NCI-H1694 (cell line): ENCODE measurements at regions not wholly inside any gene's neighbourhood (a gene's known extent, or its start where the extent isn't known, plus 50 kb on each side); places are given as distances from the start of the nearest gene placed in this dataset.
"Not testable (repeated sequence)": the region's sequence is repeated elsewhere in the genome, so short reads cannot be mapped to it uniquely, and the experiment has no call there.

ENCODE experiments used
- DNase-seq: peaks from one replicate; lab custom pipeline; 2025; lab: John Stamatoyannopoulos, UW

GRCh38 chr15:58357529-58358476 lies 74.0 kb upstream of the LIPC start:
- DNase-seq, result no peak

DNA sequence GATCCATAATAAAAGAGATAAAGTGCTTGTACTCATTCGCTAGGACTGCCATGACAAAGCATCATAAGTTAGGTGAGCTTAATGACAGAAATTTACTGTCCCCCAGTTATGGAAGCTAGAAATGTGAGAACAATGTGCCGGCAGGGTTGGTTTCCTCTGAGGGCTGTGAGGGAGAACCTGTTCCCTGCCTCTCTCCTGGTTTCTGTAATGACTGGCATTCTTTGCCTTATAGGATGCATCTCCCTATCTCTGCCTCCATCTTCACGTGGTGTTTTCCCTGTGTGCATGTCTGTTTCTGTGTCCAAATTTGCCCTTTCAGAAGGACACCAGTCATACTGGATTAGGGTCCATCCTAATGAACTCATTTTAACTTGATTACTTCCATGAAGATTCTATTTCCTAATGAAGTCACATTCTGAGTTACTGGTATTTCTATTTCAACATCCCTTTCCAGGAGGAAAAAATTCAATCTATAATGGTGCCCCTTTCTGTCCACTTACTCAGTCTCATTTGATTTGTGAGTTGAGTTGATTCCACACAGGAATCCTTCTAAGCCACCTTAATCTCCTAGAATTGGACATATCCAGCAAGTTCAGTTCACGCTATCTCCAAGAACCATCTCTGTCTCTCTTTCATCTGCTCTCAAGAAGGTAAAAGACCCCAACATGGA lies 71.2 kb upstream of the LIPC start:
- DNase-seq, result no peak

GRCh38 chr15:58361273-58361759 lies 70.5 kb upstream of the LIPC start:
- no peak for DNase-seq

DNA sequence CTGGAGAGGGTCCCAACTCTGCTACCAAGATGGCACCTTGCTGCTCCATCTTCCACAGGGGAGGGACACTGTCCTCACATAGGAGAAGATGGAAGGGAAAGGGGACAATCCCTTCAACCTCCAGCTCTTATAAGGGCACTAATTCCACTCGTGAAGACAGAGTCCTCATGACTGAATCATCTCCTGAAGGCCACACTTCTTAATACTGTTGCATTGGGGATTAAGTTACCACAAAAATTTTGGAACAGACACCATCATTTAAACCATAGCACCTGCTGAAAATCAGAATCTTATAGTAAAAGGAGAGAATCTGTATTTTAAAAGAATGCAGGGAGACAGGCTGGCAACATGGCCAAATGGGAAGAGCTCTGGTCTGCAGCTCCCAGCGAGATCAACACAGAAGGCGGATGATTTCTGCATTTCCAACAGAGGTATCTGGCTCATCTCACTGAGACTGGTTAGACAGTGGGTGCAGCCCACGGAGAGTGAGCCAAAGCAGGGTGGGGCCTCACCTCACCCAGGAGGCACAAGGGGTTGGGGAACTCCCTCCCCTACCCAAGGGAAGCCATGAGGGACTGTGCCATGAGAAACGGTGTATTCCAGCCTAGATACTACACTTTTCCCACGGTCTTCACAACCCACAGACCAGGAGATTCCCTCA lies 69.4 kb upstream of the LIPC start:
- no peak for DNase-seq

DNA sequence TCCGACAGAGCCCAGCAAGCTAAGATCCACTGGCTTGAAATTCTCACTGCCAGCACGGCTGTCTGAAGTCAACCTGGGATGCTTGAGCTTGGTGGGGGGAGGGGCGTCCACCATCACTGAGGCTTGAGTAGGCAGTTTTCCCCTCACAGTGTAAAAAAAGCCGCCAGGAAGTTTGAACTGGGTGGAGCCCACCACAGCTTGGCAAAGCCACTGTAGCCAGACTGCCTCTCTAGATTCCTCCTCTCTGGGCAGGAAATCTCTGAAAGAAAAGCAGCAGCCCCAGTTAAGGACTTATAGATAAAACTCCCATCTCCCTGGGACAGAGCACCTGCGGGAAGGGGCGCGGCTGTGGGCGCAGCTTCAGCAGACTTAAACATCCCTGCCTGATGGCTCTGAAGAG lies 68.7 kb upstream of the LIPC start:
- DNase-seq, result not testable (repeated sequence)

GRCh38 chr15:58363673-58364072 lies 68.1 kb upstream of the LIPC start:
- not testable (repeated sequence) for DNase-seq

DNA sequence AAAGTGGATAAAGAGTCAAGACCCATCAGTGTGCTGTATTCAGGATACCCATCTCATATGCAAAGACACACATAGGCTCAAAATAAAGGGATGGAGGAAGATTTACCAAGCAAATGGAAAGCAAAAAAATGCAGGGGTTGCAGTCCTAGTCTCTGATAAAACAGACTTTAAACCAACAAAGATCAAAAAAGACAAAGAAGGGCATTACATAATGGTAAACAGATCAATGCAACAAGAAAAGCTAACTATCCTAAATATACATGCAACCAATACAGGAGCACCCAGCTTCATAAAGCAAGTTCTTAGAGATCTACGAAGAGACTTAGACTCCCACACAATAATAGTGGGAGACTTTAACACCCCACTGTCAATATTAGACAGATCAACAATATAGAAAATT lies 66.7 kb upstream of the LIPC start:
- DNase-seq, result not testable (repeated sequence)

- no peak for DNase-seq
Observed at GRCh38 chr15:58369261-58369701, 62.5 kb upstream of the LIPC start.

GRCh38 chr15:58369956-58370355 lies 61.8 kb upstream of the LIPC start:
- DNase-seq, result no peak

- no peak for DNase-seq
Observed at GRCh38 chr15:58374147-58374546, 57.6 kb upstream of the LIPC start.

- DNase-seq, result no peak
Observed at GRCh38 chr15:58377193-58377592, 54.6 kb upstream of the LIPC start.

- no peak for DNase-seq
Observed at GRCh38 chr15:58378241-58379085, 53.3 kb upstream of the LIPC start.

- DNase-seq, result not testable (repeated sequence)
Observed at GRCh38 chr15:58379454-58379853, 52.3 kb upstream of the LIPC start.

DNA sequence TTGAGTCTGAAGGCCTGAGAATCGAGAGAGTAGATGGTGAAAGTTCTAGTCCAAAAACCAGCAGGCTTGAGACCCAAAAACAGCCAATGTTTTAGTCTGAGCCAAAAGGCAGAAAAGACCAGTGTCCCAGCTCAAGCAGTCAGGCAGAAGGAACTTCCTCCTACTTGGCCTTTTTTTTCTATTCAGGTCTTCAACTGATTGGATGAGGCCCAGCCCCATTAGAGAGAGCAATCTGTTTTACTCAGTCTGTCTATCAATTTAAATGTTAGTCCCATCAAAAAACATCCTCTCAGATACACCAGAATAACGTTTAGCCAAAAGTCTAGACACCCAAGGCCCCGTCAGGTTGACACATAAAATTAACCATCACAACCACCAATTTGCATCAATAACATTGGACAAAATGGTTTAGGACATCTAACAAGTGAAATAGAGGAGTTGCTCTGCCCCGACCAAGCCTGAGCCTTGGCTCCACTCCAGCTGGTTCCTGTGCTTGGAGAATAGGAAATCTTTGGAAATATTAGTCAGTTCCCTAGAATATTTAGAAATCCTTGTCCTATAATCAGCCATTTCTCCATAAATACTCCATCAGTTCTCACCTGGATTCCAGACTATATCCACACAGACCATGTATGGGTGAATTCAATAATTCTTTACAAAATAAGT lies 51.4 kb upstream of the LIPC start:
- no peak for DNase-seq

- DNase-seq, result no peak
Observed at GRCh38 chr15:58381697-58382096, 50.1 kb upstream of the LIPC start.
